ENCODE measurements at regions not wholly inside any gene's neighbourhood (a gene's known extent, or its start where the extent isn't known, plus 50 kb on each side); places are given as distances from the start of the nearest gene placed in this dataset.

DNA sequence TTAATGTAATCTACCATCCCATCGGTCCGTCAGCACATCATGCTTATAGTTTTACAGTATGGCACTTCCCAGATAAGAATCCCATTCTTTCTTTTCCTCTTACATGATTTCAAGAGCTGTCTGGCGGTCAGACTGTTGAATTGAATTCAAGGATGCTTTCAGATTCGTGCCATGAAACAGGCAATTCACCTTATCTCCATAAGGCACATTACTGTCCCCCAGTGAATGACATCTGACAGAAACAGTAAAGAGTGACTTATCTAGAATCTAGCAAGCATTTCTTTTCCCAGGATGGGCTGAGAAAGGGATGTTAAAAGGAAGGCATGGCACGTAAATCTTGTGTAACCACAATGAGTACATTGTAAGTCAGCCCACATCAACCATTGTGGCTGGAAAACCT lies 61.1 kb upstream of the SEM1 start:
- Histone ChIP-seq H3K4me3 (no peak overlapping the region), H3K9me3 (no peaks in the 10 kb centered on the region), H3K4me1 (no peaks in the 10 kb centered on the region), H3K27ac (no peak overlapping the region), H3K36me3 (no peaks in the 10 kb centered on the region), H3K27me3 (no peaks in the 10 kb centered on the region)
- TF ChIP-seq POLR2A (IDR thresholded peaks at IDR 0.05) (no peak), POLR2AphosphoS5 (IDR thresholded peaks at IDR 0.05) (no peak), EP300 (IDR thresholded peaks at IDR 0.05) (no peak)
- TF ChIP-seq, protein P1, sequence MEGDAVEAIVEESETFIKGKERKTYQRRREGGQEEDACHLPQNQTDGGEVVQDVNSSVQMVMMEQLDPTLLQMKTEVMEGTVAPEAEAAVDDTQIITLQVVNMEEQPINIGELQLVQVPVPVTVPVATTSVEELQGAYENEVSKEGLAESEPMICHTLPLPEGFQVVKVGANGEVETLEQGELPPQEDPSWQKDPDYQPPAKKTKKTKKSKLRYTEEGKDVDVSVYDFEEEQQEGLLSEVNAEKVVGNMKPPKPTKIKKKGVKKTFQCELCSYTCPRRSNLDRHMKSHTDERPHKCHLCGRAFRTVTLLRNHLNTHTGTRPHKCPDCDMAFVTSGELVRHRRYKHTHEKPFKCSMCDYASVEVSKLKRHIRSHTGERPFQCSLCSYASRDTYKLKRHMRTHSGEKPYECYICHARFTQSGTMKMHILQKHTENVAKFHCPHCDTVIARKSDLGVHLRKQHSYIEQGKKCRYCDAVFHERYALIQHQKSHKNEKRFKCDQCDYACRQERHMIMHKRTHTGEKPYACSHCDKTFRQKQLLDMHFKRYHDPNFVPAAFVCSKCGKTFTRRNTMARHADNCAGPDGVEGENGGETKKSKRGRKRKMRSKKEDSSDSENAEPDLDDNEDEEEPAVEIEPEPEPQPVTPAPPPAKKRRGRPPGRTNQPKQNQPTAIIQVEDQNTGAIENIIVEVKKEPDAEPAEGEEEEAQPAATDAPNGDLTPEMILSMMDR (IDR thresholded peaks at IDR 0.05), result no peak
- DNase-seq, result no peak
- WGBS, 2 donors, result 56 to 61% methylated on average over 5 of the region's 5 CpGs
- ATAC-seq (ENCODE audit: low FRiP score in 2 of 2), result no peak

DNA sequence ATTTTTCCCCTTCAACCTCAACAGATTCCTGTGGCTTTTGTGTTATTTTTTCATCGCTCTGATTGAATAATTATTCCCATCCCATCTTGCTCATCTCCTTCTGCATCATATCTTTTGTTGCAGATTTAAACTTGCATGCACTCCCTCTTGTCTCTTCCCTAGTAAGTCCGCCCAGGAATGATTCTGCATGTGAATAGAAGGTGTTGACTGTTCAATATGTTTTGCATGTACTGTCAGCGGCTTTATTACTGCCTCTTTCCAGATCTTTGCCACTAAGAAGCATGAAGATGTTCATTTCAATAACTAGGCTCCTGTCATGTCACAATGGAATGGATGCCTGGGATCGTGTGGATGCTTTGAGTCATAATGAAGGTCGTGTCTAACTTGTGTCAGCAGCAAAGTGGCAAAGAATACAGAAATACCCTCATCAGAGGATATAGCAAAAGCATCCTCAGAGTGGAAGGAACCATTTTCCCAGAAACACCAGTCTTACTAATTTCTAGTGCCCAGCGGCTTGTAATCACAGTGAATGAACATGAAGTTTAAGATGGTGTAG lies 62.6 kb upstream of the SEM1 start:
- no peaks in the 10 kb centered on the region for H3K9me3 ChIP-seq
- H3K4me3 ChIP-seq, result no peak overlapping the region
- TF ChIP-seq, protein P1 (IDR thresholded peaks at IDR 0.05), result no peak
- TF ChIP-seq EP300 (IDR thresholded peaks at IDR 0.05) (no peak), POLR2AphosphoS5 (IDR thresholded peaks at IDR 0.05) (no peak), POLR2A (IDR thresholded peaks at IDR 0.05) (no peak)
- H3K27me3 ChIP-seq, result no peaks in the 10 kb centered on the region
- H3K27ac ChIP-seq, result no peak overlapping the region
- H3K4me1 ChIP-seq, result no peaks in the 10 kb centered on the region
- no peak for ATAC-seq (ENCODE audit: low FRiP score in 2 of 2)
- 67 to 78% methylated on average over 6 of the region's 6 CpGs for WGBS, 2 donors
- no peaks in the 10 kb centered on the region for H3K36me3 ChIP-seq
- DNase-seq, result no peak

DNA sequence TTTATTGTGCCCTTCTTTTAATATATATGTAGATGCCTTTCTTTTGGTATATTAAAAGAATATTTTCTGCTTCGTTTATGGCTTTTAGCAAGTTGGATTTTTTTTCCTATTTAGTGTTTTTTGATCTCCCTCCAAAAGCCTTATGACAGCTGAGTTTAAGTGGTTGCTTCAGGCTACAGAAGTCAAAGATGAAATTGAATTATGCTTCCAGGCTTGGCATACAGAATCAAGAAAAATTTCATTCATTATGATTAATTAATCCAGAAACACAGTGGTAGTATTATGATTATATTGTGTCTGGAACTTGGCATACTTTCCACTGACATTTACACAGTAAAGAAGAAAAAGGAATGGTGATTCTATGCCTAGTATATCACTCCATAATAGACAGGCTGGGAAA lies 63.8 kb upstream of the SEM1 start:
- no peaks in the 10 kb centered on the region for H3K4me1 ChIP-seq
- H3K27ac ChIP-seq, result no peak overlapping the region
- ATAC-seq (ENCODE audit: low FRiP score in 2 of 2), result no peak
- no peaks in the 10 kb centered on the region for H3K36me3 ChIP-seq
- no peak for DNase-seq
- WGBS, 2 donors, result 68 to 77% methylated on average over 1 of the region's 1 CpG
- no peaks in the 10 kb centered on the region for H3K27me3 ChIP-seq
- TF ChIP-seq POLR2A (IDR thresholded peaks at IDR 0.05), result no peak
- TF ChIP-seq POLR2AphosphoS5 (IDR thresholded peaks at IDR 0.05), result no peak
- TF ChIP-seq, protein P1 (IDR thresholded peaks at IDR 0.05), result no peak
- no peak for TF ChIP-seq EP300 (IDR thresholded peaks at IDR 0.05)
- H3K9me3 ChIP-seq, result no peaks in the 10 kb centered on the region
- H3K4me3 ChIP-seq, result no peak overlapping the region

DNA sequence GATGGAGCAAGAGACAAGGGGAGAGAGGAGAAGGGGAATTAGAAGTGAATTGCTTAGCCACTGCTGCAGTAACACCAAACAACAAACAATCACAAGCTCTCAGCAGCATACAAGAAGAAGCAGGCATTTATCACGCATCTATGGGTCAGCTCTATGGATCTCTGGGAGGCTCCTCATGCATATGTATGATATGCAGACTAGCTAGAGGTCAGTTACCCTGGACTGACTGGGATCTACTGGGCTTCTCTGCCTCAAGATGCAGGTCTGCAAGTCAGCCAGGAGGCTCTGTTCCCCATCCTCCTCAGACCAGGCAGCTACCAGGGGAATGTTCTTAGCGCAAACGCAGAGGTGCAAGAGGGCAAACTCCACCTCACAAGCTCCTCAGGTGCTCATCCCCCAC lies 64.7 kb upstream of the SEM1 start:
- H3K9me3 ChIP-seq, result no peaks in the 10 kb centered on the region
- DNase-seq, result no peak
- TF ChIP-seq EP300 (IDR thresholded peaks at IDR 0.05) (no peak), POLR2A (IDR thresholded peaks at IDR 0.05) (no peak), POLR2AphosphoS5 (IDR thresholded peaks at IDR 0.05) (no peak)
- TF ChIP-seq, protein P1 (IDR thresholded peaks at IDR 0.05), result no peak
- no peak for ATAC-seq (ENCODE audit: low FRiP score in 2 of 2)
- no peak overlapping the region for H3K4me3 ChIP-seq
- H3K27ac ChIP-seq, result no peak overlapping the region
- no peaks in the 10 kb centered on the region for H3K4me1 ChIP-seq
- H3K36me3 ChIP-seq, result no peaks in the 10 kb centered on the region
- no peaks in the 10 kb centered on the region for H3K27me3 ChIP-seq
- 71 to 82% methylated on average over 3 of the region's 3 CpGs for WGBS, 2 donors

DNA sequence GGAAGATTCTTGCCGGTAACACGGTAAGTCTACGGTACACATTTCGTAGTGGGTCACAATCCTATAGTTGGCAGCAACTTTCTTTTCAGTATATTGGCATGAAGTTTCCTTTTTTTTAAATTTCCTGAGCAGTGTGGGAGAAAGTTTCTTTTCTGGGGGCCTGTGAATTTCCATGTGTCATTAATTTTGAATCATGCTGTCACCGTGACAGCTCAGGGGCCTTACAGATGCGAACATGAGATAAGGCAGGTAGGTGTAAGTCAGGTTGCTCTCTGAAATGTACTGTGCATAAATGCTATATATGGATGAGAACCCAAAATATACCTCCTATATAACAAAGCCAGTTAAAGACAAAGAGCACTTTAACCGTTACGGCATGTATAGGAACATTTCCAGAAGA lies 65.4 kb upstream of the SEM1 start:
- 75 to 86% methylated on average over 8 of the region's 8 CpGs for WGBS, 2 donors
- TF ChIP-seq POLR2AphosphoS5 (IDR thresholded peaks at IDR 0.05) (no peak), EP300 (IDR thresholded peaks at IDR 0.05) (no peak), POLR2A (IDR thresholded peaks at IDR 0.05) (no peak)
- TF ChIP-seq, protein P1 (IDR thresholded peaks at IDR 0.05), result no peak
- no peak overlapping the region for H3K4me3 ChIP-seq
- H3K27me3 ChIP-seq, result no peaks in the 10 kb centered on the region
- DNase-seq, result no peak
- H3K36me3 ChIP-seq, result no peaks in the 10 kb centered on the region
- no peaks in the 10 kb centered on the region for H3K4me1 ChIP-seq
- H3K9me3 ChIP-seq, result no peaks in the 10 kb centered on the region
- H3K27ac ChIP-seq, result no peak overlapping the region
- no peak for ATAC-seq (ENCODE audit: low FRiP score in 2 of 2)
